ENCODE measurements at regions not wholly inside any gene's neighbourhood (a gene's known extent, or its start where the extent isn't known, plus 50 kb on each side); places are given as distances from the start of the nearest gene placed in this dataset.
"Not testable (repeated sequence)": the region's sequence is repeated elsewhere in the genome, so short reads cannot be mapped to it uniquely, and the experiment has no call there.

DNA sequence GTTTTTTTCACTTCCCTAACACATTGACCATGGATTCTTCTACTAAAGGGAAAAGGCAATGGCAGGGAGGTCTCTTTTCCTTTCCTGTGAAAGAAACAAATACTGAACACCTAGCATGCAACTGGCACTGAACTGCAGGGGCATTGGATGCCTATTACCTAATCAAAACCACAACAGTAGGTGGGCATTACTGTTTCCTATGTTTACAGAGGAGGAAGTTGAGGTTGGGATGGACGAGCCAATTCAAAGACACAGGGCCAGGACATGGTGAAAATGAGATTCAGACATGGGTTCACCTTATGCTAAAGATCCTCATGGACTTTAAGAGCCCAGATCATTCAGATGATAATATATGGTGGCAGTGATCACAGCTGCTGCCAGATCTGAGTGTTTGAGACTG lies 407.0 kb downstream of the MIAT start:
- DNase-seq (ENCODE audit: low read depth) = no peak

DNA sequence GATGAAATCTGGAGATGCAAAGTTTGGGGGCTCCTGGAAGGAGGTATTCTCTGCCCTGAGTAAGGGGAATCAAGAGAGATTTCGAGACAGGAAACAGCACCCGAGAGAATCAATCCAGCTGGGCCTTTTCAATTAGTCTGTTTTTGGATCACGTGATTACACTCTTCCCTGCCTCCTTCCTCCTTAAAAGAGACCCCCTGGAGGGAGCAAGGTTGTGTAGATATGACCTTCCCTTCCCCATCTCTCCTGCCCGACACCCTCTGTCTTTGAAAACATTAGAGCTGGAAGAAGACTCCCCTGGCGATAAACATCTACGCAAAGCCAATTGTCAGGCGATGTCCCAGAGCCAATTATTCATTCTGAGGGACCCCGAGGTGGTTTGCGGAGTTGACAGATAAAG lies 407.9 kb downstream of the MIAT start:
- DNase-seq (ENCODE audit: low read depth) = no peak

DNA sequence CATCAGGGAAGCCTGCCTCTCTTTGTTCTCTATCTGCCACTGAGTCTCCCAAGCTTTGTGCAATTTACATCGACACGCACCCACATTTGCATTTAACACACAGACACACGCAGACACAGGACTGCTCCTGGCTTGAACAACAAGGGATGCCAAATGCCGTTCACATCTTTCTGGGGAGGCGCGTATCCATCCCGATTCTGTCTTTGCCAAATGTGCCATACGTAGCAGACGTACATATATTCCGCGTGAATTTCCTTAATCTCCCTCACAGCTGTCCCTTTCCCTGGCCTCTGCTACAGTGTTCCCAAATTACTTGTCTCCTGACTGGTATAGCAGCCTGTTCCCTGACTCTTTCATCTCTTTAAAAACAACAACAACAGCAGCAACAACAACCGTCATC lies 409.5 kb downstream of the MIAT start:
- DNase-seq (ENCODE audit: low read depth) = no peak

DNA sequence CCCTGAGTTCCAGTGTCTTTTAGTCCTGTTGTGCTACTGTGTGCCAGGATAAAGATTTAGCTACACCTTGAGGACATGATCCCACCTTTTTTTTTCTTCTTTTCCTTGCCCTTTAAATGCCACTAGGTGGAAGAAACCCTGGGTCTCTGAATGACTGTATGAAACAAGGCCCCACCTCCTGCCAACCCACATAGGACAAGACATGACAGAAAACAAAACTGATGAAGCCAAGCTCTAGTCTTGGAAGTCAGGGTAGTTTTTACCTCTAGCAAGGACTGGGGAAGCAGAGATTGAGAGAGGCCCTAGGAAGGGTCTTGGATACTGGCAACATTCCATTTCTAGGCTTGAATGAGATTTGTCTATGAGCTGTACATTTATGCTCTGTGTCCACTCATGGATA lies 410.7 kb downstream of the MIAT start:
- no peak for DNase-seq (ENCODE audit: low read depth)

DNA sequence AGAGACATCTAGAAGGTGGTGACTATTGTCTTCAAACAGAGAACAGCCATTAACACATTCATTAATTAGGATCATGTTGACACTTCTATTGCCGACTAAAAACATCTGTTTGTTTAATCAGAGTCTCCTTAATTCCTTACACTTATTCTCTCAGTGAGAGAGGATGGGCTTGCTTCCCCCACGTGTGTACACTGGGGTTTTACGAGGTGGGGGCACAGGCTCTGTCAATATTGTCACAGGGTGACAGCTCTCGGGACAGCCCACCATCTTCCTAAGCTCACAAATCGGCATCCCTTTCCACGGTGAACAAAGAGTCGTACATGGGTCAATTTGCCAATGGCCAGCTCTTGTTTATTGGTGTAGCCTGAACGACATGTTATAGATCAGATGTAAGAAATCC lies 413.2 kb downstream of the MIAT start:
- no peak for DNase-seq (ENCODE audit: low read depth)

DNA sequence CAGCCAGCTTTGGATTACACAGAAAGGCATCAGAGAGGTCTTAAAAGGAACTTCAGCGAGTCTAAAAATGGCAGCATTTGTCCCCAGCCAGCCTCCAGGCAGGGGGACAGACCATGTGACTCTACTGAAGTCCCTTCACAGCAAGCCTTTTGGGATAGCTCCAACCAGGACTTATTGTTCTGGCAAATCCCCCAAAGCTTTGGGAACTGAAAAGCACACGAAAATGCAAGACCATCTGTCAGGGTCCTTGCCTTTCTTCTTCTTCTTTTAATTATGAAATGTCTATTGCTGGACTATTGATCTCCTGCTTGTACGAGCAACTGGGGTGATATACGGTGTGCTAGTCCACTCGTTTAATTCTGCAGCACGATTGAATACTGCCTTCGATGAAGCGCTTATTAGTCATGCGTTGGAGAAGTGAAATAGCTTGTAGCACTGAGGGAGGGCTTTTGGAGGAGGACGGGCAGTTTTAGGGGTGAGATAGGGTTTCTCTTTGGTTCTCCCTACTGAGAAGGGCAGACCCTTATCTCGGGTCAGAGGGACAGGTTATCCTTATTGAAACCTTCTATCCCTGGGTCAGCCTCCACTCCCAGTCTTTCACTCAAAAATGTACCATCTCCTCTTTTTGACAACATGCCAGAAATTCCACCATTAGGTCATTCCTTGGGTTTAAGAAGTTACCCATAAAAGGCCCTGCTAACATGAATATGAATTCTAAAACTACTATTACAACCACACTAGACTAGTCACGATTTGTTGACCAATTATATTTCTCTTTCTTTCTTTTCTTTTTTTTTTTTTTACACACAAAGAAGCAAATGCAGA lies 416.4 kb downstream of the MIAT start:
- DNase-seq (ENCODE audit: low read depth) = no peak

DNA sequence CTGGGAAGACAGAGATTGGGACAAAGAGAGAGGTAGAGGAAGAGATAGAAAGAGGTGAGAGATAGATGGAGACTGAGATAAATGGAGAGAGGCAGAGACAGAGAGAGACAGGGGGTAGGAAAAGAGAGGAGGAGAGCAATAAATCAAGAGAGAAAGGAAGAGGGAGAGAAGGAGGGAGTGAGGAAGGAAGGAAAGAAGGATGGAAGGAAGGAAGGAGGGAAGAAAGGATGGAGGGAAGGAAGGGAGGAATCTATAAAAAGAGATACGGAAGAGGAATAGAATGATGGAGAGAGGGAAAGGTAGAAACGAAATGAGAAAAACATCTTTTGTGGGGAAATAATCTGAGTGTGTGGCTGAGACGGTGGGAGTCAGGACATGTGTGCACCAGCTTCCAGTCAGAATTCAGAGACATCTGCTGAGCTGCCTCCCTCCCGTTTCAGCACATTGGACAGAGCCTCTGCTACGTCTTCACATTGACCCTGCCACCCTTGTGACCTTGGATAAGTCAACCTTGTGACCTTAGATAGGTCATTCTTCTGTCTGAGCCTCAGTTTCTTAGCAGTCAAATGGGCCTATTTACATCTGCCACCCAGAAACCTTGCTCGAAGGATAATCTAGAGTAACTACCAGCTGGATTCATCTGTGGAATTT lies 417.8 kb downstream of the MIAT start:
- no peak for DNase-seq (ENCODE audit: low read depth)

DNA sequence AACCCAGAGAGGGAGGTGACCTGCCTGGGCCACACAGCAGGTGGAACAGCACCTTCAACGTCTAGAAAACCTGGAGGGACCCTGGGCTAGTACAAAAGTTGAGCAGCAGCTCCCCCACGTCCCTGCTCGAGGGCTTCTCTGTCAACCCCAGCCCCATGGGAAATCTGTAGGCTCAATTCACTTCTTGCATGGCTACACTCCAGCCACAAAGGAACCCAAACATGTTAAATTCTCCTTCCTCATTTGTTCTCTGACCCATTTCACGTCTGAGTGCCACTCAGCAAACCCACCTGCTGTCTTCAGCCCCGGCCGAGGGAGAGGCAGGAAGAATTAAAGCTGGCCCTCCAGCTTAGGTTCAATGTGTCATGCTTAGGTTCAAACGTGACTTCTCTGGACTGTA lies 418.5 kb downstream of the MIAT start:
- DNase-seq (ENCODE audit: low read depth) = no peak

DNA sequence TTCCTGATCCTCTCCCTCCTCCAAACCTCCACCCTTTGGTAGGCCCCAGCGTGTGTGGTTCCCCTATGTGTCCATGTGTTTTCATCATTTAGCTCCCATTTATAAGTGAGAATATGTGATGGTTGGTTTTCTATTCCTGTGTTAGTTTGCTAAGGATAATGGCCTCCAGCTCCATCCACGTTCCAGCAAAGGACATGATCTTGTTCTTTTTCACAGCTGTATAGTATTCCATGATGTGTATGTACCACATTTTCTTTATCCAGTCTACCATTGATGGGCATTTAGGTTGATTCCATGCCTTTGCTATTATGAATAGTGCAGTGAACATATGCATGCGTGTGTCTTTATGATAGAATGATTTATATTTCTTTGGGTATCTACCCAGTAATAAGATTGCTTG lies 420.7 kb downstream of the MIAT start:
- DNase-seq (ENCODE audit: low read depth) = not testable (repeated sequence)

DNA sequence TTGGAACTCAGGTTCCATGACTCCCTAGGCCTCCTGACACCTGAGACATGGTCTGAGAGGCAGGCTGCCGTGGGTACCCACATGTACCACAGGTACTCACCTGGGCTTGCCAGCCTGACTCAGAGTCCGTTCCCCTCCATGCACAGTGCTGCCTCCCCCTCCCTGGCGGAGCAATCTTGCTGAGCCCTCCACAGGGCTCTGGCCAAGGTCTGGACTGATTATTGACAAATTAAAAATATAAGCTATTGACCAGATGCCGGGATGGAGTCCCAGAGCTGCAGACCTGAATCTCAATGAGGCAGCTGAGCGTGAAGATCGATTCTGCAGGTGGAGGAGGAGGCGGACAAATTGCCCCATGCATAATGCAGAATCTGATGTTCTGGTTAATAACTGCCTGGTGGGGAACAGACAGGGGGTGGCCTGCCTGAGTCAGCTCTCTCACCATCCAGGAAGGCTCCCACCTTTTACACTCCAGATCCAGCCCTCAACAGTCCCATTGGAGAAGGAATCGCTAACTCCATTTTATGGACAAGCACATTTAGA lies 422.7 kb downstream of the MIAT start:
- DNase-seq (ENCODE audit: low read depth) = no peak

DNA sequence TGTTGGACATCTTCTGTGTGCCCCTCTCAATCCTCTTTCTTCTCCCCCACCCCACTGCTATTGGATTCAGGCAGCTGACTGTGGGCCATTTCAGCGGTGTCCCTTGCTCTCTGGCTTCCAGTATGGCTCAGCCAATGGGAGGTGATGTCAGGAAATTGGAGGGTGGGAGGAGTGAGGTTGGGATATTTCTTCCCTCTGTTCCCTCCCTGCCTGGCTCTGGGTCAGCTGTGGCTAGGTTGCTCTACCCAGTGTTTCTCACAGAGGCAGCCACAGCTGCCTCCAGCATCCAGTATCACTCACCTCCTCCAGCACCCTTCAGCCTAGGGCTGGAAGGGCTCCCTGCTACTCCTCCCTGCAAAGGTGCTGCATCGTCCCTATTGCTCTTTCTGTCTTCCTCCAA lies 423.5 kb downstream of the MIAT start:
- DNase-seq (ENCODE audit: low read depth) = no peak

DNA sequence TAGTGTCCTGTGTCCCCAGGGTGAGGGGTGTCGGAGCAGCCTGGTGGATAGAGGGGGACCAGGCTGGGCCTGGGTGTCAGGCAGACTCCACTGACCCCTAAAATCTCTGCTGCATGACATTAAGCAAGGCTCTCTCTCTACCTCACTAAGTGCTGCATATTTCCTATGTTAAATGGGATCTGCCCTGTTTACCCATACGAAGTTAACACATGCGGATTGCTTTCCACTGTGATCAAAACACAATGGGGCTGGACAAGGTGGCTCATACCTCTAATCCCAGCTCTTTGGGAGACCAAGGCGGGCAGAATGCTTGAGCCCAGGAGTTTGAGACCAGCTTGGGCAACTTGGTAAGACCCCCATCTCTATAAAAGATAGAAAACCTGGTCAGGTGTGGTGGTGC lies 426.2 kb downstream of the MIAT start:
- DNase-seq (ENCODE audit: low read depth) = no peak

DNA sequence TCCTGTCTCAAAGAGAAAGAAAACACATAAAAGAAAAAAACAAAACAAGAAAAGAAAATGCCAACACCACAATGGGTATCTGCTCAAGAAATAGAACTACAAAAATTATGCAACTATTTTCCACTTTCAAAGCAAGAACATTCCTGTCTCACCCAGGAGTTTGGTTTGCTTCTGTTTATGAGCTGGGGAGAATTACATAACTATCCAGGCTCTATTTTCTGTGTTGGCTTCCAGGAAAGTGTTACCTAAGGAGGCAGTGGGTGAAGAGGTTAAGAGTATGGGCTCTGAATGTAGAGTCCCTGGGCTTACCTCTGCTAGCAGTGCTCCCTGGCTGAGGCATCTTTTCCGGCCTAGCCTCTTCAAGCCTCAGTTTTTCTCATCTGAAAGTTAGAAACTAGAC lies 426.7 kb downstream of the MIAT start:
- no peak for DNase-seq (ENCODE audit: low read depth)

DNA sequence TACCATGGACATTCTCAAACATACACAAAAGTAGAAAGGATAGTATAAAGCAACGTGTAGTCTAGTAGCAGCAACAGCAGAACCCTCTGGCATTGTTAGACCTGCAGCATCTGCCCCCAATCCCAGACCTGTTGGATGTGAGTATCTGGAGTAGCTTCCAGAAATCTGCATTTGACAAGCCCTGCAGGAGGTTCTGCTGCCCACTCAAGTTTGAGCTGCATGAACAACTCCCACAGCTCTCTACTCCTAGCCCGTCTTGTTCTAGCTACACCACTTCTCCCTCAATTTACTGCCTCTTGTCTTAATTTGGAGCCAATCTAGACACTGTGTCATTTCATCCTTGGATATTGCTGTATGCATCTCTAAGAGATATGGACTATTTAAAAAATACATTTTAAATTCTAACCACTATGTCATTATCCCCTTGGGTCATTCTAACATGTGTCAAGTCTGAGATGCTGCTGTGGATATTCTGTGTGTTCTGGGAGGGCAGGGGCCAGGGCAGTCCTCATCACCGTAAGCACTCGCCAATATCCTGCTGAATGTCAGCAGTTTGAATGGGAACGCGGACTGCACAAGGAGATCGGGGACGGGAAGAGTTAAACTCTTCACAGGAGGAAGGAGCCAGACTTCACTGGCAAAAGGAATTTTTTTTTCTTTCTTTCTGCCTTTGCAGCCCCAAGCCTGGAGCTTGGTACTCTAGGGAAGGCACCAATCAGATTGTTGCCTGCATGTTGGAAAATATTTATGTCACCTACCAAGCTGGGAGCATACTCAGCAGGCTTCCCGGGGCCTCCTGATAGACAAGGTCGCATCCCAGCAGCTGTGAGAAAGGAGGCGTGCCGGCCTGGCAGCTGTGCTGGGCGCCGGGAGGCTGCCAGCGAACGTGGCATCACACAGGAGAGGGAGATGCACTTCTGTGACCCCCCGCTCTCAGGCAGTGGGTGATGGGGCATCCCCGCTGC lies 429.0 kb downstream of the MIAT start:
- no peak for DNase-seq (ENCODE audit: low read depth)

DNA sequence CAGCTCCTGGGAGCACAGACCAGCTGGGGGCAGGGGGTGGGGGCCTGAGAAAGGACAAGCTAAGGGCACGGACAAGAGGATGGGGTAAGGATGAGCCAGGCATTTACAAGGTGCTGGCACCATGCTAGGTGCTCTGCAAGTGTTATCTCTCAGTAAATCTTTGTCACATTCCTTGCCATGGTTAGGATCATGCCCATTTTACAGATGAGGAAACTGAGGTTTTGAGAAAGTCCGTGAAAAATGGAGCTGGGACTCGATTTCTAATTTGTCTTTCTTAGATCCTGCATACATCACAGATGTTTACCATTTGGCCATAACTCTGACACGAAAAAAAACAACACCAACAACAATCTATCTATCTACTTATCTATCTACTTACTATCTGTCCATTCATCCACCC lies 429.7 kb downstream of the MIAT start:
- DNase-seq (ENCODE audit: low read depth) = no peak

DNA sequence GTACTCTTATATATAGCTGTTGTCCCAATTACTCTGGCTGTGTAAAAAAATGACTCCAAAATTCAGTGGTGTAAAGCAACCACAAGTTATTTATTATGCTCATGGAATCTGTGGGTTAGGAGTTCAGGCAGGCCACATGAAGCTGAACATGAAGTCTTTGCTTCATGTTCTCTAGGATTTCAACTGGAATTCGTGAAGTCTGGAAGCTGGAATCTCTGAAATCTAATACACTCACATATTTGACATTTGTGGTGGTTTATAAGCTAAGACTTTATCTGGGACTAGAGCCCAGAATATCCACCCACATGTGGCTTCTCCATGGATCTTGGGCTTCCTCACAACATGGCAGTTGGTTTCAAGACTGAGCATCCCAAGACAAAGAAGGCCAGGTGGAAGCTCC lies 430.6 kb downstream of the MIAT start:
- DNase-seq (ENCODE audit: low read depth) = no peak

DNA sequence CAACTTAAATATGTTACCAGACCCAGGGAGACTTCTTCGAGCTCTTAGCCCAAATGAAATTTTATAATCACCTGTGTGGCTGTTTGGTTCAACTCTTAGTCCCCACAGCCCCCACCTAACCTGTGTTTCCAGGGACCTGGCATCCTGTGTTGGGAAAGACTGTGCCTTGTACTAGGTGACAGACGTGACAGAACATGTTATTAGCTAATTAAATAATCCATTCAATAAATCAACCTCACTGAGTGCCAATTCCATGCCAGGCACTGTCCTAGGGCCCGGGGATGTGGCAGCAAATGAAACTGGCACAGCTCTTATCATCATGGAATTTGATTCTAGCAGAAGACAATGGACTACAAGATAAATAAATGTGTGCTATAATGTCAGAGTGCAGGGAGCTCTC lies 431.9 kb downstream of the MIAT start:
- DNase-seq (ENCODE audit: low read depth) = no peak

DNA sequence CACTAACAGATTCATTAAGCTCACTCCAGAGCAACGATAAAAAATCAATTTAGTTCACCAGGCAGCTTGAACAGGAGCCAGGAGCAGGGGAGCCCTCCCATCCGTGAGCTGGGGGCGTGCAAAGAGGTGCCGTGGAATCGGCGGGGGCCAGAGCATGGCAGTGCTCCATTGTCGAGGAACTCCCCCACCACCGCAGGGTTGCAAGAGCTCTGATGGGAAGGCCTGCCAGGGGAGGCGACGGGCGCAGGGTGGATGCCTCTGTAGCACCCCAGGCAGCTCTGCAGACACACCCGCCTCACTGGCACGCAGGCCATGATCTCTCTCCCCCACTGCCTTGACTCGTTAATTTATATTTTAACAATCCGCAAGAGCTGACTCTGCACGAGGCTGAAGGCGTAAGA lies 433.2 kb downstream of the MIAT start:
- no peak for DNase-seq (ENCODE audit: low read depth)

DNA sequence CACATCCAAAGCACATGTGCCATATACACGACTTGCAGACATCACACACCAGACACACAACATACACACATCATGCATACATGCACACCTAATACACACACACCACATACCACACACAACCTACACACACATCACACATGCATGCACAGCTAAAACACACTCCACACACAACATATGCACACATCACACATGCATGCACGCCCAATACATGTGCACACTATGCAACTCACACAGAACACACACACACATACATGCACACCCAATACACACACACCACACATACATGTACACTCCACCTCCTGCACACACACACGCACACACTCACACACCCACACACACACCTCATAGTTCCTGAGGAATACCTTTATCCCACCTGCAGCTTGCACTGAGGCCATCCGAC lies 436.0 kb downstream of the MIAT start:
- DNase-seq (ENCODE audit: low read depth) = no peak

DNA sequence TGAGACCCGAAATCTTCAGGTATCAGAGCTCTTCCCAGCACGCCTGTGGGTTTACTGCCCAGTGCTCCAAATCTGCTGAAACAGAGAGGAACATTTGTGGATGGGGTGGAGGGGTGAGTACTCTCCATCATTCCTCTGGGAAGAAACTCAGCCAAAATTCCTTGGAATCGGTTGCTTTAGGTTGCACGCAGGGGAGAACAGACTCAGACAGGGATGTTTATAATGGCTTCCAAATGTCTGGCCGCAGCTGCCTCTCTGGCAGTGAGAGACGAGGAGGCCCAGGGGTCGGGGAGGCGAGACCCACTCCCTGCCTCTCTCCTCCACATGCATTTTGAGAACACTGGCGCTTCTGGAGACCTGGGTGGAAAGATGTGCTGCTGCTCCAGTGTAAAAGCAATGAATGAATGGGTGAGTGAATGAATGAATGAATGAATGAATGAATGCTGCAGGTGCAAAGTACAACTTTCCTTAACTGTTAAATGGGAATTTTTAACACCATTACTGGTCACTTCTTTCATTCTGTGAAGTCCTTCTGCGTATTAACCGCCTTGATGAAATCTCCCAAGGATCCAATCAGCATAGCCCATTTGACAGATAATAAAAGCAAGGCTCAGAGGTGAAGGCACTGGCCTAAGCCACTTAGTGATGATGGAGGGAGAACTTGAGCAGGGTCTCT lies 437.4 kb downstream of the MIAT start:
- peak; percentile 14 for DNase-seq (ENCODE audit: low read depth)

DNA sequence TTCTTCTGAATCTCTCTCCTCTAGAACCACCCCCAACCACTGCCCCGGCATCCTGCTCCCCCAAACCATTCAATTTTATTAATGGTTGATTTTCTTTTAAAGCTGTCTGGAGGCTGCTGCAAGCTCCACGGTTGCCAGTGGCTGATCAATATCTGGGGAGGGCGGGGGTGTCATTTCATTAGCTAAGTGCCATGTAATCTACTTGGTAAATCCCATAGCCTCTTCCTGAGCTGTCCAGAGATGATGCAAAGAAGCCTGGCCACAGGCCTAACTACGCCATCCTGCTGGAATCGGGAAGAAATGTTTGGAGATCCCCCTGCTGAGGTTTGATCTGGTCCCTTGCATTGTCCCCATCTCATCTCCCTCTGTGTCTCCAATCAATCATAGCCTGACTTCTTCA lies 440.1 kb downstream of the MIAT start:
- no peak for DNase-seq (ENCODE audit: low read depth)

DNA sequence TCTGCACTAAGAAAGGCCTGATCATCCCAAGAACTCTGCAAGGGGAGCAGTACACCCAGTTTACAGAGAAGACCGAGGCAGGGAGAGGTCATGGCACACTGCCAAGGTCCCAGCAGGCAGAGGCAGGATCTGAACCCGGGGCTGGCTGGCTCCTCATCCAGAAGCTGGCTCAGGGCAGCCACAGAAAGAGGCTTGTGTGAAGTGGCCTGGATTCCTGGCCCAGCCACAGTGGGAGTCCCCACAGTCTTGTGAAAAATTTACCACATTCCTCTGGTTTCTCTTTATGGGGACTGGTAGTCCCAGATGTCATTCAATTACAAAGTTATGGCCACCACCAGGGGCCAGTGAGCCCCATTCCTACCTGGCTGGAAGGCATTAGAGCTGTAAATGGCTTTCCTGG lies 440.5 kb downstream of the MIAT start:
- no peak for DNase-seq (ENCODE audit: low read depth)

All from fibroblast of the conjunctiva (primary cell).